DMS114 treated with DMSO at 0.1 percent for 48 hours (cell line): ENCODE measurements at regions not wholly inside any gene's neighbourhood (a gene's known extent, or its start where the extent isn't known, plus 50 kb on each side); places are given as distances from the start of the nearest gene placed in this dataset.
"Not testable (repeated sequence)": the region's sequence is repeated elsewhere in the genome, so short reads cannot be mapped to it uniquely, and the experiment has no call there.

ENCODE experiments used
- DNase-seq: peaks from one replicate; lab custom pipeline; 2025; ENCODE audit not compliant: unreplicated experiment; lab: John Stamatoyannopoulos, UW

GRCh38 chr3:35316841-35317240 lies 322.5 kb upstream of the ARPP21 start:
- DNase-seq, result not testable (repeated sequence)

GRCh38 chr3:35320646-35321407 lies 318.5 kb upstream of the ARPP21 start:
- no peak for DNase-seq

GRCh38 chr3:35322070-35322469 lies 317.3 kb upstream of the ARPP21 start:
- no peak for DNase-seq

- DNase-seq, result no peak
Observed at GRCh38 chr3:35335703-35336102, 303.6 kb upstream of the ARPP21 start.

GRCh38 chr3:35336601-35337000 lies 302.7 kb upstream of the ARPP21 start:
- no peak for DNase-seq

GRCh38 chr3:35338186-35338585 lies 301.1 kb upstream of the ARPP21 start:
- no peak for DNase-seq

GRCh38 chr3:35380196-35380595 lies 259.1 kb upstream of the ARPP21 start:
- no peak for DNase-seq

GRCh38 chr3:35383216-35383615 lies 256.1 kb upstream of the ARPP21 start:
- DNase-seq, result no peak

- no peak for DNase-seq
Observed at GRCh38 chr3:35383719-35384555, 255.4 kb upstream of the ARPP21 start.

GRCh38 chr3:35385271-35385670 lies 254.1 kb upstream of the ARPP21 start:
- DNase-seq, result no peak

- DNase-seq, result no peak
Observed at GRCh38 chr3:35389907-35390306, 249.4 kb upstream of the ARPP21 start.

GRCh38 chr3:35392187-35392586 lies 247.1 kb upstream of the ARPP21 start:
- no peak for DNase-seq

GRCh38 chr3:35393901-35394799 lies 245.2 kb upstream of the ARPP21 start:
- no peak for DNase-seq

- DNase-seq, result no peak
Observed at GRCh38 chr3:35394905-35395304, 244.4 kb upstream of the ARPP21 start.

GRCh38 chr3:35401671-35402070 lies 237.7 kb upstream of the ARPP21 start:
- DNase-seq, result no peak

- DNase-seq, result no peak
Observed at GRCh38 chr3:35404571-35404970, 234.8 kb upstream of the ARPP21 start.

GRCh38 chr3:35408882-35409281 lies 230.4 kb upstream of the ARPP21 start:
- no peak for DNase-seq

GRCh38 chr3:35409991-35410390 lies 229.3 kb upstream of the ARPP21 start:
- DNase-seq, result no peak

- DNase-seq, result no peak
Observed at GRCh38 chr3:35413483-35413882, 225.8 kb upstream of the ARPP21 start.

GRCh38 chr3:35417080-35417479 lies 222.2 kb upstream of the ARPP21 start:
- no peak for DNase-seq

- DNase-seq, result no peak
Observed at GRCh38 chr3:35422101-35422500, 217.2 kb upstream of the ARPP21 start.
